WTC11 (cell line): ENCODE measurements at regions not wholly inside any gene's neighbourhood (a gene's known extent, or its start where the extent isn't known, plus 50 kb on each side); places are given as distances from the start of the nearest gene placed in this dataset.

Experiments
- ATAC-seq: fragments of 200-7000 bp; cut with Tn5 transposase; 2 replicates; pipeline ENCODE4 v1.10.0; 2021; ENCODE audit warnings: mild to moderate bottlenecking, moderate library complexity
- CTCF ChIA-PET: fragments of 300-600 bp; sonication (Branson Sonifier 250); formaldehyde crosslinking; loops from one replicate; lab custom pipeline; 2021; ENCODE audit warnings: antibody characterized with exemption; lab: Charles Lee
- POLR2A ChIA-PET: fragments of 350-600 bp; sonication (Branson Sonifier 250); formaldehyde crosslinking; loops from one replicate; lab custom pipeline; 2021; ENCODE audit warnings: antibody characterized with exemption; lab: Charles Lee
- DNase-seq: peaks from one replicate; pipeline ENCODE4 v3.0.0; 2021; ENCODE audit warnings: low spot score
- H3K27ac Mint-ChIP-seq: 2 replicates; pipeline ENCODE4 v1.8.0; 2021; ENCODE audit warnings: mixed read lengths
- H3K27me3 Mint-ChIP-seq: 2 replicates; pipeline ENCODE4 v1.8.0; 2021; ENCODE audit warnings: low read depth, mild to moderate bottlenecking, moderate library complexity, mixed read lengths
- H3K36me3 Mint-ChIP-seq: 2 replicates; pipeline ENCODE4 v1.8.0; 2021; ENCODE audit warnings: mixed read lengths
- H3K4me1 Mint-ChIP-seq: 2 replicates; pipeline ENCODE4 v1.8.0; 2022; ENCODE audit warnings: mixed read lengths
- H3K4me3 Mint-ChIP-seq: 2 replicates; pipeline ENCODE4 v1.8.0; 2021; ENCODE audit warnings: mild to moderate bottlenecking, moderate library complexity, mixed read lengths
- H3K9me3 Mint-ChIP-seq: 2 replicates; pipeline ENCODE4 v1.8.0; 2021; ENCODE audit warnings: mixed read lengths
- CBFB ChIP-seq: sonication (generic); formaldehyde crosslinking; IDR thresholded peaks from 2 replicates; pipeline ENCODE4 v1.8.1; 2022; ENCODE audit warnings: mild to moderate bottlenecking, low read depth, missing genetic modification reagents
- EMX1 ChIP-seq: fragments of 250-450 bp; sonication (Bioruptor Pico); IDR thresholded peaks from 2 replicates; pipeline ENCODE4 v1.8.0; 2021; ENCODE audit warnings: mild to moderate bottlenecking
- ETV6 ChIP-seq: sonication (generic); formaldehyde crosslinking; IDR thresholded peaks from 2 replicates; pipeline ENCODE4 v1.8.1; 2022; ENCODE audit warnings: mild to moderate bottlenecking, missing genetic modification reagents
- FOXP1 ChIP-seq: sonication (generic); formaldehyde crosslinking; IDR thresholded peaks from 2 replicates; pipeline ENCODE4 v1.8.0; 2022; ENCODE audit warnings: missing genetic modification reagents, mild to moderate bottlenecking, moderate library complexity, borderline replicate concordance
- HMGA2 ChIP-seq: fragments of 250-450 bp; sonication (Bioruptor Pico); IDR thresholded peaks from 2 replicates; pipeline ENCODE4 v1.4.0; 2021; ENCODE audit warnings: mild to moderate bottlenecking, moderate library complexity
- RORB ChIP-seq: fragments of 250-450 bp; sonication (Bioruptor Pico); IDR thresholded peaks from 2 replicates; pipeline ENCODE4 v1.9.0; 2021; ENCODE audit warnings: mild to moderate bottlenecking
- SMAD3 ChIP-seq: sonication (generic); formaldehyde crosslinking; IDR thresholded peaks from 2 replicates; pipeline ENCODE4 v1.8.0; 2022; ENCODE audit warnings: missing genetic modification reagents, mild to moderate bottlenecking, borderline replicate concordance
- TCF7 ChIP-seq: sonication (generic); formaldehyde crosslinking; IDR thresholded peaks from 2 replicates; pipeline ENCODE4 v1.8.0; 2022; ENCODE audit warnings: mild to moderate bottlenecking, low read depth, missing genetic modification reagents, moderate library complexity
- TEAD4 ChIP-seq: sonication (generic); formaldehyde crosslinking; IDR thresholded peaks from 2 replicates; pipeline ENCODE4 v1.8.0; 2022; ENCODE audit warnings: mild to moderate bottlenecking, missing genetic modification reagents
- ZBTB21 ChIP-seq: sonication (generic); formaldehyde crosslinking; IDR thresholded peaks from 2 replicates; pipeline ENCODE4 v1.8.1; 2023; ENCODE audit warnings: mild to moderate bottlenecking, missing genetic modification reagents, borderline replicate concordance
- ZNF219 ChIP-seq: sonication (generic); formaldehyde crosslinking; IDR thresholded peaks from 2 replicates; pipeline ENCODE4 v1.8.0; 2023; ENCODE audit warnings: missing genetic modification reagents, mild to moderate bottlenecking, borderline replicate concordance
- TF ChIP-seq, protein P1 (sequence below): sonication (generic); formaldehyde crosslinking; IDR thresholded peaks from 2 replicates; pipeline ENCODE4 v1.8.1; 2023; ENCODE audit warnings: mild to moderate bottlenecking, missing genetic modification reagents
- TF ChIP-seq, protein P2 (sequence below): fragments of 250-450 bp; sonication (Bioruptor Pico); IDR thresholded peaks from 2 replicates; pipeline ENCODE4 v1.9.0; 2021; ENCODE audit warnings: mild to moderate bottlenecking
- TF ChIP-seq, protein P3 (sequence below): fragments of 250-450 bp; sonication (Bioruptor Pico); IDR thresholded peaks from 2 replicates; pipeline ENCODE4 v1.9.0; 2021; ENCODE audit warnings: mild to moderate bottlenecking
- TF ChIP-seq, protein P4 (sequence below): sonication (generic); formaldehyde crosslinking; IDR thresholded peaks from 2 replicates; pipeline ENCODE4 v1.8.0; 2022; ENCODE audit warnings: mild to moderate bottlenecking, missing genetic modification reagents
- TF ChIP-seq, protein P5 (sequence below): fragments of 200-600 bp; IDR thresholded peaks from 2 replicates; pipeline ENCODE4 v1.8.0; 2022; ENCODE audit warnings: antibody characterized with exemption
- TF ChIP-seq, protein P6 (sequence below): sonication (generic); formaldehyde crosslinking; IDR thresholded peaks from 2 replicates; pipeline ENCODE4 v1.8.0; 2022; ENCODE audit warnings: mild to moderate bottlenecking, missing genetic modification reagents
- TF ChIP-seq, protein P7 (sequence below): sonication (generic); formaldehyde crosslinking; IDR thresholded peaks from 2 replicates; pipeline ENCODE4 v1.8.1; 2023; ENCODE audit warnings: mild to moderate bottlenecking, moderate library complexity, missing genetic modification reagents

DNA sequence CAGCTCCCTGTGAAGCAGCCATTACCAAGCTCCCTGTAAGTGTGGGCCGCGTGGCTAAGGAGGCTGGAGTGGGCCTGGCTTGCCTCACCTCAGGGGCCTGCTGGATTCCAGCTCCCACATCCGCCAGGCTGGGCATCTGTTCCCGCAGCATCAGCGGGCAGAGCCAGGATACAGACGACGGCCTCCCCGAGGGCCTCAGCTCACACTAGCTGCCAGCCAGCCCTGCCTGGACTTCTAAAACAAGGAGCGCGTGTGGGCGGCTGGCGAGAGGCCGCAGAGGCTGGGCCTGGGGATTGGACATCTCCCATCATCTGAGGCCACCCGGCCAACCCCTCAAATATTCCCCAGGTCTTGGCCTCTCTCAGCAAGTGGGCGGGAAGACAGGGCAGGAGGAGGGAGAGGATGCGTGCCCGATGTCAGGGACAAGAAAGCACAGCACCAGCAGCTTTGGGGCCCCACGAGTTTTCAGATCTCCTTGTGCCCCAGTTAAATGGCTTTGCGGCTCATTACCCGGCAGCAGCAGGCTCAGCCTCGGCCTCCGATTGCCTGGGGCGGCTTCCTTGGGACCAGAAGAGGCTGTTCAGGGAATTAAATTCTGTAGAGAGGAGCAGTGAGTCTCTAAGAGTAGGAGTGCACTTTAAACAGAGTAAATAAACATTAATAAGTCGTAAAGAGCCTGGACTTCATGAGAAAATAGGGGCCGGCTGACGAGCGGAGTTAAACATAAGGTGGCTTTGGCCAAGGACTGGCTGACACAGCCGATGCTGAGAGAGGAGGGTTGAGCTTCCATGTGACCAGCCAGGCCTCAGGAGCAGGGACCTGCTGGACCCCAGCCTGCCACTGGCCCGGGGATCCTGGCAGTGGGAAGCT is 208.9 kb upstream of the C1orf174 start:
- Mint-ChIP-seq H3K27ac (no peak overlapping the region), H3K36me3 (peaks cover 71% of the 10 kb centered on the region), H3K9me3 (peaks cover 71% of the 10 kb centered on the region), H3K4me1 (no peaks in the 10 kb centered on the region), H3K27me3 (peaks cover 7% of the 10 kb centered on the region), H3K4me3 (no peak overlapping the region)
- CTCF ChIA-PET, result no interaction called here
- TF ChIP-seq, protein P1, sequence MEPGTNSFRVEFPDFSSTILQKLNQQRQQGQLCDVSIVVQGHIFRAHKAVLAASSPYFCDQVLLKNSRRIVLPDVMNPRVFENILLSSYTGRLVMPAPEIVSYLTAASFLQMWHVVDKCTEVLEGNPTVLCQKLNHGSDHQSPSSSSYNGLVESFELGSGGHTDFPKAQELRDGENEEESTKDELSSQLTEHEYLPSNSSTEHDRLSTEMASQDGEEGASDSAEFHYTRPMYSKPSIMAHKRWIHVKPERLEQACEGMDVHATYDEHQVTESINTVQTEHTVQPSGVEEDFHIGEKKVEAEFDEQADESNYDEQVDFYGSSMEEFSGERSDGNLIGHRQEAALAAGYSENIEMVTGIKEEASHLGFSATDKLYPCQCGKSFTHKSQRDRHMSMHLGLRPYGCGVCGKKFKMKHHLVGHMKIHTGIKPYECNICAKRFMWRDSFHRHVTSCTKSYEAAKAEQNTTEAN (CRISPR knock-in tag), result no peak
- TF ChIP-seq ZBTB21 (CRISPR knock-in tag) (no peak), CBFB (CRISPR knock-in tag) (no peak), ETV6 (CRISPR knock-in tag) (no peak), RORB (CRISPR knock-in tag) (no peak), EMX1 (CRISPR knock-in tag) (no peak), FOXP1 (CRISPR knock-in tag) (no peak), ZNF219 (CRISPR knock-in tag) (no peak), TCF7 (no peak), TEAD4 (CRISPR knock-in tag) (no peak), SMAD3 (CRISPR knock-in tag) (no peak), HMGA2 (CRISPR knock-in tag) (no peak)
- TF ChIP-seq, protein P2, sequence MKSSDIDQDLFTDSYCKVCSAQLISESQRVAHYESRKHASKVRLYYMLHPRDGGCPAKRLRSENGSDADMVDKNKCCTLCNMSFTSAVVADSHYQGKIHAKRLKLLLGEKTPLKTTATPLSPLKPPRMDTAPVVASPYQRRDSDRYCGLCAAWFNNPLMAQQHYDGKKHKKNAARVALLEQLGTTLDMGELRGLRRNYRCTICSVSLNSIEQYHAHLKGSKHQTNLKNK (CRISPR knock-in tag), result no peak
- TF ChIP-seq, protein P3, sequence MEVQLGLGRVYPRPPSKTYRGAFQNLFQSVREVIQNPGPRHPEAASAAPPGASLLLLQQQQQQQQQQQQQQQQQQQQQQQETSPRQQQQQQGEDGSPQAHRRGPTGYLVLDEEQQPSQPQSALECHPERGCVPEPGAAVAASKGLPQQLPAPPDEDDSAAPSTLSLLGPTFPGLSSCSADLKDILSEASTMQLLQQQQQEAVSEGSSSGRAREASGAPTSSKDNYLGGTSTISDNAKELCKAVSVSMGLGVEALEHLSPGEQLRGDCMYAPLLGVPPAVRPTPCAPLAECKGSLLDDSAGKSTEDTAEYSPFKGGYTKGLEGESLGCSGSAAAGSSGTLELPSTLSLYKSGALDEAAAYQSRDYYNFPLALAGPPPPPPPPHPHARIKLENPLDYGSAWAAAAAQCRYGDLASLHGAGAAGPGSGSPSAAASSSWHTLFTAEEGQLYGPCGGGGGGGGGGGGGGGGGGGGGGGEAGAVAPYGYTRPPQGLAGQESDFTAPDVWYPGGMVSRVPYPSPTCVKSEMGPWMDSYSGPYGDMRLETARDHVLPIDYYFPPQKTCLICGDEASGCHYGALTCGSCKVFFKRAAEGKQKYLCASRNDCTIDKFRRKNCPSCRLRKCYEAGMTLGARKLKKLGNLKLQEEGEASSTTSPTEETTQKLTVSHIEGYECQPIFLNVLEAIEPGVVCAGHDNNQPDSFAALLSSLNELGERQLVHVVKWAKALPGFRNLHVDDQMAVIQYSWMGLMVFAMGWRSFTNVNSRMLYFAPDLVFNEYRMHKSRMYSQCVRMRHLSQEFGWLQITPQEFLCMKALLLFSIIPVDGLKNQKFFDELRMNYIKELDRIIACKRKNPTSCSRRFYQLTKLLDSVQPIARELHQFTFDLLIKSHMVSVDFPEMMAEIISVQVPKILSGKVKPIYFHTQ (CRISPR knock-in tag), result no peak
- TF ChIP-seq, protein P4, sequence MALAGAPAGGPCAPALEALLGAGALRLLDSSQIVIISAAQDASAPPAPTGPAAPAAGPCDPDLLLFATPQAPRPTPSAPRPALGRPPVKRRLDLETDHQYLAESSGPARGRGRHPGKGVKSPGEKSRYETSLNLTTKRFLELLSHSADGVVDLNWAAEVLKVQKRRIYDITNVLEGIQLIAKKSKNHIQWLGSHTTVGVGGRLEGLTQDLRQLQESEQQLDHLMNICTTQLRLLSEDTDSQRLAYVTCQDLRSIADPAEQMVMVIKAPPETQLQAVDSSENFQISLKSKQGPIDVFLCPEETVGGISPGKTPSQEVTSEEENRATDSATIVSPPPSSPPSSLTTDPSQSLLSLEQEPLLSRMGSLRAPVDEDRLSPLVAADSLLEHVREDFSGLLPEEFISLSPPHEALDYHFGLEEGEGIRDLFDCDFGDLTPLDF (CRISPR knock-in tag), result no peak
- TF ChIP-seq, protein P5, sequence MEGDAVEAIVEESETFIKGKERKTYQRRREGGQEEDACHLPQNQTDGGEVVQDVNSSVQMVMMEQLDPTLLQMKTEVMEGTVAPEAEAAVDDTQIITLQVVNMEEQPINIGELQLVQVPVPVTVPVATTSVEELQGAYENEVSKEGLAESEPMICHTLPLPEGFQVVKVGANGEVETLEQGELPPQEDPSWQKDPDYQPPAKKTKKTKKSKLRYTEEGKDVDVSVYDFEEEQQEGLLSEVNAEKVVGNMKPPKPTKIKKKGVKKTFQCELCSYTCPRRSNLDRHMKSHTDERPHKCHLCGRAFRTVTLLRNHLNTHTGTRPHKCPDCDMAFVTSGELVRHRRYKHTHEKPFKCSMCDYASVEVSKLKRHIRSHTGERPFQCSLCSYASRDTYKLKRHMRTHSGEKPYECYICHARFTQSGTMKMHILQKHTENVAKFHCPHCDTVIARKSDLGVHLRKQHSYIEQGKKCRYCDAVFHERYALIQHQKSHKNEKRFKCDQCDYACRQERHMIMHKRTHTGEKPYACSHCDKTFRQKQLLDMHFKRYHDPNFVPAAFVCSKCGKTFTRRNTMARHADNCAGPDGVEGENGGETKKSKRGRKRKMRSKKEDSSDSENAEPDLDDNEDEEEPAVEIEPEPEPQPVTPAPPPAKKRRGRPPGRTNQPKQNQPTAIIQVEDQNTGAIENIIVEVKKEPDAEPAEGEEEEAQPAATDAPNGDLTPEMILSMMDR, result no peak
- TF ChIP-seq, protein P6, sequence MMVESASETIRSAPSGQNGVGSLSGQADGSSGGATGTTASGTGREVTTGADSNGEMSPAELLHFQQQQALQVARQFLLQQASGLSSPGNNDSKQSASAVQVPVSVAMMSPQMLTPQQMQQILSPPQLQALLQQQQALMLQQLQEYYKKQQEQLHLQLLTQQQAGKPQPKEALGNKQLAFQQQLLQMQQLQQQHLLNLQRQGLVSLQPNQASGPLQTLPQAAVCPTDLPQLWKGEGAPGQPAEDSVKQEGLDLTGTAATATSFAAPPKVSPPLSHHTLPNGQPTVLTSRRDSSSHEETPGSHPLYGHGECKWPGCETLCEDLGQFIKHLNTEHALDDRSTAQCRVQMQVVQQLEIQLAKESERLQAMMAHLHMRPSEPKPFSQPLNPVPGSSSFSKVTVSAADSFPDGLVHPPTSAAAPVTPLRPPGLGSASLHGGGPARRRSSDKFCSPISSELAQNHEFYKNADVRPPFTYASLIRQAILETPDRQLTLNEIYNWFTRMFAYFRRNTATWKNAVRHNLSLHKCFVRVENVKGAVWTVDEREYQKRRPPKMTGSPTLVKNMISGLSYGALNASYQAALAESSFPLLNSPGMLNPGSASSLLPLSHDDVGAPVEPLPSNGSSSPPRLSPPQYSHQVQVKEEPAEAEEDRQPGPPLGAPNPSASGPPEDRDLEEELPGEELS (CRISPR knock-in tag), result no peak
- TF ChIP-seq, protein P7, sequence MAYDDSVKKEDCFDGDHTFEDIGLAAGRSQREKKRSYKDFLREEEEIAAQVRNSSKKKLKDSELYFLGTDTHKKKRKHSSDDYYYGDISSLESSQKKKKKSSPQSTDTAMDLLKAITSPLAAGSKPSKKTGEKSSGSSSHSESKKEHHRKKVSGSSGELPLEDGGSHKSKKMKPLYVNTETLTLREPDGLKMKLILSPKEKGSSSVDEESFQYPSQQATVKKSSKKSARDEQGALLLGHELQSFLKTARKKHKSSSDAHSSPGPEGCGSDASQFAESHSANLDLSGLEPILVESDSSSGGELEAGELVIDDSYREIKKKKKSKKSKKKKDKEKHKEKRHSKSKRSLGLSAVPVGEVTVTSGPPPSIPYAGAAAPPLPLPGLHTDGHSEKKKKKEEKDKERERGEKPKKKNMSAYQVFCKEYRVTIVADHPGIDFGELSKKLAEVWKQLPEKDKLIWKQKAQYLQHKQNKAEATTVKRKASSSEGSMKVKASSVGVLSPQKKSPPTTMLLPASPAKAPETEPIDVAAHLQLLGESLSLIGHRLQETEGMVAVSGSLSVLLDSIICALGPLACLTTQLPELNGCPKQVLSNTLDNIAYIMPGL (CRISPR knock-in tag), result no peak
- DNase-seq (no peak), ATAC-seq (no peak)
- POLR2A ChIA-PET, result no interaction called here
